B cell (primary cell): ENCODE measurements at regions not wholly inside any gene's neighbourhood (a gene's known extent, or its start where the extent isn't known, plus 50 kb on each side); places are given as distances from the start of the nearest gene placed in this dataset.
"Not testable (repeated sequence)": the region's sequence is repeated elsewhere in the genome, so short reads cannot be mapped to it uniquely, and the experiment has no call there.

Experiments used
- ATAC-seq: fragments of 200-7000 bp; cut with Tn5 transposase; one replicate; pipeline ENCODE4 v1.10.0; 2021; ENCODE audit warnings: low read depth, mild to moderate bottlenecking, moderate number of reproducible peaks, moderate library complexity
- CTCF ChIA-PET: fragments of 350-600 bp; sonication (Branson Sonifier 250); formaldehyde crosslinking; loops from one replicate; lab custom pipeline; 2021; ENCODE audit warnings: antibody characterized with exemption, inconsistent platforms; lab: Charles Lee
- POLR2A ChIA-PET: fragments of 350-600 bp; sonication (Branson Sonifier 250); formaldehyde crosslinking; loops from one replicate; lab custom pipeline; 2021; ENCODE audit warnings: antibody characterized with exemption; lab: Charles Lee
- DNase-seq: peaks from one replicate; pipeline ENCODE4 v3.0.0; 2013
- H2AFZ ChIP-seq: 2 replicates; pipeline ENCODE4 v1.6.1; 2012; ENCODE audit warnings: mild to moderate bottlenecking, low read depth, low read length; ENCODE audit not compliant: insufficient read depth, poor library complexity, severe bottlenecking
- H3K27ac ChIP-seq, 2 donors: 1 replicate in 1 of 2; 2 replicates in 1 of 2; pipeline ENCODE4 v1.5.1; 2012 to 2013; ENCODE audit warnings: low read length in 2 of 2, mild to moderate bottlenecking in 2 of 2, moderate library complexity in 1 of 2
- H3K27me3 ChIP-seq, 4 experiments: fragments of 200-600 bp in 1 of 4; sonication (generic) in 1 of 4; replicated peaks in 1 of 4; 1 replicate in 2 of 4; 2 replicates in 2 of 4; pipeline versions ENCODE4 v1.6.1 to v1.7.0; 2013 to 2016; ENCODE audit warnings: low read length in 3 of 4, mild to moderate bottlenecking in 2 of 4, mixed read lengths in 1 of 4, moderate library complexity in 1 of 4; ENCODE audit not compliant: insufficient read depth in 4 of 4, control insufficient read depth in 3 of 4; ENCODE audit errors: control extremely low read depth in 1 of 4
- H3K36me3 ChIP-seq, 2 experiments: replicated peaks in 1 of 2; 1 replicate in 1 of 2; 2 replicates in 1 of 2; pipeline versions ENCODE4 v1.6.1 to v1.7.1; 2013; ENCODE audit warnings: low read length in 1 of 2; ENCODE audit not compliant: insufficient read depth in 2 of 2, control insufficient read depth in 1 of 2; ENCODE audit errors: control extremely low read depth in 1 of 2, extremely low read depth in 1 of 2
- H3K4me1 ChIP-seq, 2 donors: fragments of 200-600 bp in 1 of 2; sonication (generic) in 1 of 2; 1 replicate in 1 of 2; 2 replicates in 1 of 2; pipeline versions ENCODE4 v1.5.1 to v1.6.1; 2013 to 2017; ENCODE audit warnings: low read length in 2 of 2; ENCODE audit not compliant: control insufficient read depth in 2 of 2, insufficient read depth in 2 of 2
- H3K4me2 ChIP-seq: replicated peaks from 2 replicates; pipeline ENCODE3; 2012; ENCODE audit warnings: mild to moderate bottlenecking, low read depth, low read length; ENCODE audit not compliant: poor library complexity, severe bottlenecking
- H3K4me3 ChIP-seq, 5 experiments: fragments of 200-600 bp in 1 of 5; sonication (generic) in 1 of 5; 1 replicate in 3 of 5; 2 replicates in 2 of 5; pipeline versions ENCODE4 v1.5.1 to v1.7.0; 2011 to 2016; ENCODE audit warnings: low read length in 4 of 5, mild to moderate bottlenecking in 4 of 5, low read depth in 2 of 5, control low read depth in 1 of 5, moderate library complexity in 1 of 5; ENCODE audit not compliant: insufficient read depth in 1 of 5; ENCODE audit errors: control extremely low read depth in 1 of 5, extremely low read depth in 1 of 5
- H3K79me2 ChIP-seq: fragments of 200-600 bp; sonication (generic); one replicate; pipeline ENCODE4 v1.6.0; 2016; ENCODE audit warnings: low read length; ENCODE audit not compliant: control insufficient read depth, insufficient read depth
- H3K9ac ChIP-seq: fragments of 200-600 bp; sonication (generic); 2 replicates; pipeline ENCODE4 v1.6.1; 2017; ENCODE audit warnings: mild to moderate bottlenecking, low read length, moderate library complexity
- H3K9me3 ChIP-seq, 3 donors: one replicate each; pipeline versions ENCODE4 v1.6.1 to v1.7.1; 2013; ENCODE audit warnings: low read length in 2 of 3; ENCODE audit not compliant: control insufficient read depth in 2 of 3, insufficient read depth in 1 of 3; ENCODE audit errors: control extremely low read depth in 1 of 3
- H4K20me1 ChIP-seq: 2 replicates; pipeline ENCODE4 v1.6.0; 2012; ENCODE audit warnings: mild to moderate bottlenecking, low read length; ENCODE audit not compliant: insufficient read depth, control insufficient read depth, poor library complexity, severe bottlenecking
- H3K27ac Mint-ChIP-seq: one replicate; pipeline ENCODE4 v1.8.0; 2021; ENCODE audit warnings: mixed read lengths
- H3K27me3 Mint-ChIP-seq: one replicate; pipeline ENCODE4 v1.8.0; 2021; ENCODE audit warnings: mixed read lengths
- H3K4me1 Mint-ChIP-seq: one replicate; pipeline ENCODE4 v1.8.0; 2021; ENCODE audit warnings: mixed read lengths
- H3K4me3 Mint-ChIP-seq: one replicate; pipeline ENCODE4 v1.8.0; 2021; ENCODE audit warnings: mixed read lengths
- H3K9me3 Mint-ChIP-seq: one replicate; pipeline ENCODE4 v1.8.0; 2022; ENCODE audit warnings: mixed read lengths; ENCODE audit not compliant: insufficient read depth
- EZH2 ChIP-seq: IDR thresholded peaks from 2 replicates; pipeline ENCODE4 v1.6.1; 2012; ENCODE audit warnings: borderline replicate concordance, low read depth, mild to moderate bottlenecking, moderate library complexity, low read length; ENCODE audit not compliant: insufficient read depth, poor library complexity, severe bottlenecking
- WGBS: methylation state at CpG from one replicate; pipeline ENCODE4 v1.1.5; 2013; ENCODE audit warnings: missing lambda C conversion rate; ENCODE audit not compliant: insufficient coverage; 5-methylcytosine and 5-hydroxymethylcytosine counted together
- intact Hi-C: fragments of 100-400 bp; cut with micrococcal nuclease; formaldehyde crosslinking; loops from one replicate; pipeline ENCODE4 v1.10.0; 2022
- TF ChIP-seq, protein P1 (sequence below): fragments of 200-600 bp; IDR thresholded peaks from one replicate; pipeline ENCODE4 v1.8.0; 2022; ENCODE audit warnings: antibody characterized with exemption, mild to moderate bottlenecking

GRCh38 chr6:90887764-90888163 is 300.9 kb upstream of the MAP3K7 start:
- Histone ChIP-seq H3K4me3 (no peak overlapping the region), H3K4me1 (no peaks in the 10 kb centered on the region), H3K9me3 (peaks cover 0 to 7% (median 0%) of the 10 kb centered on the region in 3 donors), H3K79me2 (no peaks in the 10 kb centered on the region), H3K4me2 (no peak overlapping the region), H2AFZ (no peak overlapping the region), H3K36me3 (no peaks in the 10 kb centered on the region), H4K20me1 (no peaks in the 10 kb centered on the region), H3K27ac (no peak overlapping the region), H3K9ac (no peak overlapping the region), H3K27me3 (no peaks in the 10 kb centered on the region)
- Mint-ChIP-seq H3K9me3 (peaks cover under 1% of the 10 kb centered on the region), H3K27me3 (peaks cover 12% of the 10 kb centered on the region), H3K4me1 (no peaks in the 10 kb centered on the region), H3K4me3 (no peak overlapping the region), H3K27ac (no peak overlapping the region)
- no peak for TF ChIP-seq EZH2
- TF ChIP-seq, protein P1, sequence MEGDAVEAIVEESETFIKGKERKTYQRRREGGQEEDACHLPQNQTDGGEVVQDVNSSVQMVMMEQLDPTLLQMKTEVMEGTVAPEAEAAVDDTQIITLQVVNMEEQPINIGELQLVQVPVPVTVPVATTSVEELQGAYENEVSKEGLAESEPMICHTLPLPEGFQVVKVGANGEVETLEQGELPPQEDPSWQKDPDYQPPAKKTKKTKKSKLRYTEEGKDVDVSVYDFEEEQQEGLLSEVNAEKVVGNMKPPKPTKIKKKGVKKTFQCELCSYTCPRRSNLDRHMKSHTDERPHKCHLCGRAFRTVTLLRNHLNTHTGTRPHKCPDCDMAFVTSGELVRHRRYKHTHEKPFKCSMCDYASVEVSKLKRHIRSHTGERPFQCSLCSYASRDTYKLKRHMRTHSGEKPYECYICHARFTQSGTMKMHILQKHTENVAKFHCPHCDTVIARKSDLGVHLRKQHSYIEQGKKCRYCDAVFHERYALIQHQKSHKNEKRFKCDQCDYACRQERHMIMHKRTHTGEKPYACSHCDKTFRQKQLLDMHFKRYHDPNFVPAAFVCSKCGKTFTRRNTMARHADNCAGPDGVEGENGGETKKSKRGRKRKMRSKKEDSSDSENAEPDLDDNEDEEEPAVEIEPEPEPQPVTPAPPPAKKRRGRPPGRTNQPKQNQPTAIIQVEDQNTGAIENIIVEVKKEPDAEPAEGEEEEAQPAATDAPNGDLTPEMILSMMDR: no peak
- intact Hi-C loops: no loop called here
- ATAC-seq (no peak), DNase-seq (no peak)
- ChIA-PET CTCF (no interaction called here), POLR2A (no interaction called here)

- intact Hi-C loops: no loop called here
- TF ChIP-seq EZH2: no peak
- TF ChIP-seq, protein P1: no peak
- H3K36me3 ChIP-seq: no peaks in the 10 kb centered on the region
- H3K9me3 ChIP-seq: peaks cover 0 to 7% (median 0%) of the 10 kb centered on the region in 3 donors
- ATAC-seq (no peak), DNase-seq (no peak)
- H3K79me2 ChIP-seq: no peaks in the 10 kb centered on the region
- H3K4me1 ChIP-seq: no peaks in the 10 kb centered on the region
- no peak overlapping the region for H3K4me2 ChIP-seq
- no peak overlapping the region for H3K9ac ChIP-seq
- H3K4me1 Mint-ChIP-seq: no peaks in the 10 kb centered on the region
- H3K27ac ChIP-seq: no peak overlapping the region
- no peak overlapping the region for H3K4me3 Mint-ChIP-seq
- no peak overlapping the region for H2AFZ ChIP-seq
- H3K27ac Mint-ChIP-seq: no peak overlapping the region
- no peak overlapping the region for H3K4me3 ChIP-seq
- ChIA-PET POLR2A (no interaction called here), CTCF (no interaction called here)
- no peaks in the 10 kb centered on the region for H3K27me3 ChIP-seq
- WGBS: 99% methylated on average over 8 of the region's 10 CpGs
- H4K20me1 ChIP-seq: no peaks in the 10 kb centered on the region
- H3K9me3 Mint-ChIP-seq: peaks cover 2% of the 10 kb centered on the region
- H3K27me3 Mint-ChIP-seq: peaks cover 7% of the 10 kb centered on the region
Observed at GRCh38 chr6:90885611-90886056, 298.8 kb upstream of the MAP3K7 start.

DNA sequence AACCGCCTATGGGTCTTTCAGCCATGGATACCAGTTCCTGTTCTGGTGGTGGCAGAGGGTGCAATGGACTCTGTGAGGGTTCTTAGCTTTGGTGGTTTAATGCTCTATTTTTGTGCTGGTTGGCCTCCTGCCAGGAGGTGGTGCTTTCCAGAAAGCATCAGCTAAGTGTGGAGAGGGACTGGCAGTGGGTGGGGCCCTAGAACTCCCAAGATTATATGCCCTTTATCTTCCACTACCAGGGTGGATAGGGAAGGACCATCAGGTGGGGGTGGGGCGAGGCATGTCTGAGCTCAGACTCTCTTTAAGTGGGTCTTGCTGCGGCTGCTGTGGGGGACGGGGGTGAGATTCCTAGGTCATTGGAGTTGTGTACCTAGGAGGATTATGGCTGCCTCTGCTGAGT is 298.3 kb upstream of the MAP3K7 start:
- H3K27me3 Mint-ChIP-seq, H3K27ac ChIP-seq, H4K20me1 ChIP-seq, H3K4me3 ChIP-seq, H3K4me1 ChIP-seq, intact Hi-C loops, DNase-seq, H3K9ac ChIP-seq, ATAC-seq, H3K36me3 ChIP-seq, H2AFZ ChIP-seq, H3K27me3 ChIP-seq, H3K4me3 Mint-ChIP-seq, H3K4me2 ChIP-seq, H3K4me1 Mint-ChIP-seq, CTCF ChIA-PET, H3K27ac Mint-ChIP-seq, H3K79me2 ChIP-seq, H3K9me3 Mint-ChIP-seq, H3K9me3 ChIP-seq, POLR2A ChIA-PET: not testable (repeated sequence)
- WGBS: 50% methylated on average over 1 of the region's 4 CpGs
